ENCODE measurements at regions not wholly inside any gene's neighbourhood (a gene's known extent, or its start where the extent isn't known, plus 50 kb on each side); places are given as distances from the start of the nearest gene placed in this dataset.

DNA sequence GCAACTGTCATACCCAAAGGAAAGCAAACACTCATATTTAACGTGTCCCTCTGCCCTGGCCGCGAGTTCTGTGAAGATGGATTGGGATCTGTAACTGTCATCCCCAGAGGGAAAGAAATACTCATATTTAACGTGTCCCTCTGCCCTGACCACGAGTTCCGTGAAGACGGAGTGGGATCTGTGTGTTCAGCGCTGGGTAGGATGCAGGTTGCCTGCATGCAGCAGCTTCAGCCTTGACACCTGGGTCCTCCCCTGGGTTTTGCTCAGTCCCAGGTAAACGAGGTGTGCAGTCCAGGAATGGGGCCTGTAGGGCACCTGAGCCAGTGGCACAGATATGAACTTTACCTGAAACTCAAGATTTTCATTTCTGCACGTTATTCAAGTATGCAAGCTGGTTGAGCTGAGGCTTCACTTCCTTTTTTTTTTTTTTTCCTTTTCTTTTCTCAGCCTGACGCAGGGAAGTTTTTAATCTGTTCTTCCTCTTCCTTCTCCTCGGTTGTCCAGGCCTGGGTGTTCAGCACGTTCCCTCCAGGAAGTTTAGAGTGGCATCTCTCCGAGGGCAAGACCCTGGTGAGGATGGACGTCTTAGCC, 159.0 kb upstream of the SHH start:
- DNase-seq (ENCODE audit: low spot score), result no peak

GRCh38 chr7:155969192-155969929, 157.1 kb upstream of the SHH start:
- no peak for DNase-seq (ENCODE audit: low spot score)

DNA sequence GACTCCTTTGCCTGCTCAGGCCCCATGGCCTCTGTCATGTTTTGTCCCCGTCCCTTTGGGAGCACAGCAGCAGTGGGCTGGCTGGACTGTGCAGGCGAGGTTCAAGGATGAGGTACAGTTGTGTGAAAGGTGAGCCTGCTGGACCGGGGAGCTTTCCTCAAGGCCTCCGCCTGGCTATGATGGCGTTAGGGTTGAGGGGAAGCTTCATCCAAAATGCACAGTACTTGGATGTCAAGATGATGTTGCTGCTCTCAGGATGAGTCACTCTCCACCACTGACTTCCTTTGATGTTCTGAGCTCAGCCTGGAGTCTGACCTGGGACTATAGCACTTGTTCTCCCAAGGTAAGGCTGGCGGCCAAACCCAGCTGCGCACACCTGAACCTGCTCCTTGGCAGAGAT, 152.7 kb upstream of the SHH start:
- peak; percentile 10 for DNase-seq (ENCODE audit: low spot score)

DNA sequence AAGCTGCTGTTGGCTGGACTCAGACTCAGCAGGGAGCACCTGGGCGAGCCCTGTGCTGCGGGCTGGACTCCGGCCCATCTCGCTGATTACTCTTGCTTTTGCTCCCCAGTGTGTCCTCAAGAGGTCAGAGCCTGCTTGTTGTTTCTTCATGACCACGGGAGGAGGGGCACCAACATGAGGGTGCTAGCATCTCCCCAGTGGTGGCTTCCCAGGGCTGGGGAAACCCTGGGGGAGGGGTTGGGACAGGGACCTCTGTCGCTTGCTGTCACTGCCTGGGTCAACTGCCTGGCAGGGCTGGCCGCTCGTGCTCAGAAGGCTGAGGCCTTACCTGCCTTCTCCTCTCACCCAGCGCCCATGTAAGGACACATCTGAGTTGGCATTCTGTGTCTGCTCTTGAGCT, 152.3 kb upstream of the SHH start:
- DNase-seq (ENCODE audit: low spot score), result no peak

- DNase-seq (ENCODE audit: low spot score), result no peak
Measured at GRCh38 chr7:155963771-155964195, 151.5 kb upstream of the SHH start.

DNA sequence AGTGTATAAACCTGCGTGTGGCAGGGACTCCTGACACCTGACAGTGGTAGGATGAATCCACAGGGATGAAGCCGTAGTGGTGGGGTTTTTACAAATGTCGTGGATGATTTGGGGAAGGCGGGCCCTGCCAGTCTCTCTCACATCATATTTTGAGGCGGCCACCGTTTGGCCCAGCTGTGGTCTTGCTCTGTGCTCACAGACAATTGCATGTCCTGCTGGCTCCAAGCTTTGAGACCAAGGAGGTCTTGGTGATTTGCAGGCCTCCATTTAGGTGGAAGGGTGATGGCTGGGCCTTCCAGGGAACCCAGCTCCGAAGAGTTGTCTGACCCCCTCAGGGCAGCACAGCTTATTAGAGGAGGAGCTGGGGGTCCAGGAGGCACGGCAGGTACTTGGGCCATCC, 151.1 kb upstream of the SHH start:
- no peak for DNase-seq (ENCODE audit: low spot score)

DNA sequence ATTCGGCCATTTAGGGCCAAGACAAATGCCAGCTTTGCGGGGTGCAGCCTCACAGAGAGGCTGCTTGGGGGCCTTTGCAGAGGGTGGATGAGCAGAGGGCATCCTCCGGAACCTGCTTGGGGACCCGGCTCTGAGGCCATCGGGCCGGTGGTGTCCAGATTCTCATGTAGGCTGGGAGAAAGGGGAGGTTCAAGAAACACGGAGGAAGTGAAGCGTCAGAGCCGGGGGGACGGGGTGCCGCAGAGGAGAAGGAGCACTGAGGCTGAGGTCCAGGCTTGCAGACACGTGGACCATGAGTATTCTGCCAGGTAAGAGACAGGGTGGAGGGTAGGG, 150.7 kb upstream of the SHH start:
- DNase-seq (ENCODE audit: low spot score), result no peak

GRCh38 chr7:155962191-155962967, 150.1 kb upstream of the SHH start:
- peak; percentile 81 for DNase-seq (ENCODE audit: low spot score)

DNA sequence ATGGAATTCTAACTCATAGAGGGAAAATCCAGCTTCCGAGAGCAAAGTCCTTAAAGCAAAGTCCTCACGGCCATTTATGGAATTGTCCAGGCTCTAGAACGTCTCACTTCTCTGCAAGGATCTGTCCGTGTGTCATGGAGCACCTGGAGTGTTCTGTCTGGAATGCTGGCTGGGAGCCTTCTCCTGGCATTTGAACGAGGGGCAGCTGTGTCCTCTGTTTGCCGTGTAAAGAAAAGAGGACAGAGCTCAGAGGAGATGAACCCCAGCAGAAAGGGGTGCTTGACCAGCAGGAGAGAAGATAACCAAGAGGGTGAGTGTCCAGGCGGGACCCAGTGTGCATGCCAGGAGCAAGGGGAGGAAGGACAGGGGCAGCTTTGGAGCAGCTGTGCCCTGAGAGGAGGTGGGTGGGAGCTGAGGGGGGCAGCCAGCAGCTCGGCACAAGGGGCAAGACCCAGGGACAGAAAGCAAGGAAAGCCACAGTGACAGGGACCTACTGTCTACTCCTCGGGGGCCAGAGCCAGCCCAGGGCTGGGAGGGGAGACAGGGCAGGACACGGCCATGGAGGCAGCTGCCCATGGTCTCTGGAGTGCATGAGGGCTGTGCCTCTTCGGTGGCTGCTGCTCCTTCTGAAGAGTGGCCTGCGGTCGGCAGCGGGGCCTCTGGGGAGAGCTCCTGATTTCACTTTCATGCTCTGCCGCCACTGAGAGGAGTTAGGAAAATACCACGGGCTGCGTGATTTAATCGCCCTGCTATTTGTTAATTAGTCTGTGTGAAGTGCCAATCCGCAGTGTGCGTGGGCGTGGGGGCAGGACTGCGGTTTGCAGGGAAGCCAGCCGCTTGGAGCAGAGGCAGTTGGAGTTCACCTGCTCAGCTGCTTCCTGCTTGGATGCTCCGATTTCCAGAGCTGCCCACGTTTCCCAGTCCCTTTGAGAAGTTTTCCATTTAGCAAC, 149.3 kb upstream of the SHH start:
- peak; percentile 5 for DNase-seq (ENCODE audit: low spot score)

DNA sequence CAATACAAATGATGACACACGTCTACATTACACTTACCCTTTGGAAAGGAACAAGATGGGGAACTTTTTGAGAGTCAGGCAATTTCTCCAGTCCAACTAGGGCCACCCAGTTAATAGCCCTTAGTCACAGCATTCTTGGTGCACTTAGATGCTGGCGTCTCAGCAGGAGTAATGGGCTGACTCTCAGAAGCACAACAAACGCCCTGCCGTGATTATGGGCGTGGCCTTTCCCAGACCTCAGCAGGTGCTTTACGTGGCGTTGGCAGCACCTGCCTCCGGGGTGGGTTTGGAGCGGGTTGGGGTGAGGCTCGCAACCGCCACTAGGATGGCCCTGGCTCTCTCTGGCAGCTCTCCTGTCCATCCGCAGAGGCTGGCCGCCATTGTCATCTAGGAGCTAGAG, 147.6 kb upstream of the SHH start:
- no peak for DNase-seq (ENCODE audit: low spot score)

- DNase-seq (ENCODE audit: low spot score), result no peak
Measured at GRCh38 chr7:155956977-155957376, 144.7 kb upstream of the SHH start.

DNA sequence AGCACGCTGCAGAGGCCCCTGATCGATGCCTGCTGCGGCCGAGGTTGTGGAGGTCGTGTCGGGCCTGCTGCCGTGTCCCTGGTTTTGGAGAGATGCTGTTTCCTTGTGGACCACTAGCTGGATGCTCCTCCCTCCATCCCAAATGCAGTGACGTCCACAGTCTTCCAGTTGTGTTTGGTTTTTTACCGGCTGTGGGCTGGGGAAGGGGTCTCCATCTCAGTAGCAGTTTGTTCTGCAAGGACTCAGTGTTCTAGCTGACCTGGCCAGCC, 143.0 kb upstream of the SHH start:
- no peak for DNase-seq (ENCODE audit: low spot score)

DNA sequence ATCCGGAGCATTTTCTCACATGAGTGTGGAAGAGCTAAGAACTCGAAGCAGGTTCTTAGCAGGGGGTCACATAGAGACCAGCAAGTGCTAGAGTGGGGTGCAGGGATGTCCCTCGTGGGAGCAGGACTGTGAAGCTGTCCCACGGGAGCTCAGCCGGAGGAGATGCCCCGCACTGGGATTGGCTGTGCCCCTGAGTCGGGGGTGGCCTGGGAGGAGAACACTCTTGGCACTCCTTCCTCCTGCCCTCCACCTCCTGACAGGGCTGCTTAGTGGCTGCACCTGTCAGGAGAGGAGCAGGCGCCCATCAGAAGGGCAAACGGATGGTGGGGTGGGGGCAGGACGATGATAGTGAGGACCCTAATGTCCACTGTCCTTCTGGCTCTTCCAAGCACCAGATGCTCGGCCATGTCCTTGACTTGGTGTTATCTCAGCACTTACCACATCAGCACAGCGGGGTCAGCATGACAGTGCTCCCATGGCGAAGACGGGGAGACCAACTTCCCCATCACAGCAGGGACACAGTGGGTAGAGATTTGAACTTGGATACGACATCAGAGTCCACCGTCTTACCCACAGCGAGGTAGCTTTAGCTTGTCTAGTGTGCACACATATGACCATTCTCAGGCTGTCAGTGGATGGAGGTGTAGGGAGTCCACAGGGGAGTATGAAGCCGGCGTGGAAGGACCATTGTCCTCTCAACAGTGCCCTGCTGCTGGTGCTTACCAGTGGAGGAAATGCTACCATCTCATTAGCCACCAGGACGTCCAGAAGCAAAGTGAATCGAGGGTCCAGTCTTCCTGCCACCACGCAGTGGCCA, 142.5 kb upstream of the SHH start:
- DNase-seq (ENCODE audit: low spot score), result no peak

GRCh38 chr7:155953781-155954549, 141.7 kb upstream of the SHH start:
- DNase-seq (ENCODE audit: low spot score), result no peak

DNA sequence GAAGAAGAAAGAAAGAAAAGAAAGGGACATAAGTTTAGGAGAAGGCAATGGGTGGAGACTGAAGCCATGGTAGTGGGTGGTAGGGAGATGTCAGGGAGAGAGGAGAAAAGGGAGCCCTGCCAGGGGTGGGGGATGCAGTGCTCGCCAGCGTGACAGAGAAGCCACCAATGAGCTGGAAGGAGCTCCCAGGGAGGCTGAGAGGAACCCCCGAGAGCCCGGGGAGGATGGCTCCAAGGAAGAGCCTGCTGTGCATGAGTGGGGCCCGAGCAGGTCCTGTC, 141.2 kb upstream of the SHH start:
- no peak for DNase-seq (ENCODE audit: low spot score)

DNA sequence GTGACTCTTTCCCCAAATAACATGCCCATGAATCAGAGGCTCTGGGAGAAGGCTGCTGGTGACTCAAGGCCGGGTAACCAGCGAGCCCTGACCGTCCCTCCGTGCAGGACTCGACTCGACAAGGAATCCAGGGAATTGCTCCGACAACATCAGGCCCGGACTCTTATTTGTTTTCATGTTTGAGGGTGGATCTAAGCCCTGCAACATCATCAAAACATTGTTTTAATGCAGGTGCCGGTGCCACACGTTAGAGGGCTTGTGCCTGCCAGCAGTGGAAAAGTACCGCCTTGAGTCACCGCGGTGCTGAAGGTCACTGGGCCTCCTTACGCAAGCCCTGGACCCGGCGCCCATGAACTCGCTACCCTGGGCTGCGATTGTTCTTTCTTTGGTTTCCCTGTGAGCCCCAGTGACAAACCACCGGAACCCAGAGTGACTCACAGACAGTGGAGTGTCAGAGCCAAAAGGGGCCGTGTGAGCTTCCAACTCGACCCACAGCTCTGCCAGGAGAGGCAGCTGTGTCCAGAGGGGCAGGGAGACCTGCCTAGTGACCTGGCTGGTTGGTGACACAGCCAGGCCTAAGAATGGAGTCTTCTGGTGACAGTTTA, 139.4 kb upstream of the SHH start:
- DNase-seq (ENCODE audit: low spot score), result peak; percentile 31

DNA sequence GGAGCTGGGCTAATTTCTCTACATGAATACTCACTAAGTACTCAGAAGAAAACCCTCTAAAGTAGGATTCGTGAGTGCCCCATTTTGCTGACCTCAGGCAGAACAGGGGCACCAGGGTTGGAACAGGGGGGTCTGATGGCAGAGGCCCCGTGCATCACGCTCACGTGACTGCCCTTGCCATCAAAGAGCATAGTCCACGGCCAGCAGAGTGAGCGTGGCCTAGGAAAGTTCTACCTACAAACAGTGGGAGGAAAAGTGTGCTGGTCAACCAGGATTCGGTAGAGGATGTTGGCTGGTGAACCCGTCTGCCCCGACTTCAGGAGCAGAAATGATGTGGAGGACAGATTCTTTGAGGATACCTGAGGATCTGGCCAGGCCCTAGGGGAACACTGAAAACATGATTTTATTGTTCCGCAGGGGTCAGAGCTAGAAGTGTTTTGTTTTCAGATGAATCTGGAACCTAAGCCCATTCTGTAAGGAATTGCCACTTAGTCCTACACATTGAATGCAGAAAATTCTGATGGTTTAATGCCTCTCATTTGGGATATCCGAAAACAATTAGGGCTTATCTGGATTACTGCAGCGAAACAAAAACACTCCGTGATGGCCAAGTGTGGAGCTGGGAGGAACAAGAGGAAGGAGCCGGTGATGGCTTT, 138.8 kb upstream of the SHH start:
- DNase-seq (ENCODE audit: low spot score), result no peak

DNA sequence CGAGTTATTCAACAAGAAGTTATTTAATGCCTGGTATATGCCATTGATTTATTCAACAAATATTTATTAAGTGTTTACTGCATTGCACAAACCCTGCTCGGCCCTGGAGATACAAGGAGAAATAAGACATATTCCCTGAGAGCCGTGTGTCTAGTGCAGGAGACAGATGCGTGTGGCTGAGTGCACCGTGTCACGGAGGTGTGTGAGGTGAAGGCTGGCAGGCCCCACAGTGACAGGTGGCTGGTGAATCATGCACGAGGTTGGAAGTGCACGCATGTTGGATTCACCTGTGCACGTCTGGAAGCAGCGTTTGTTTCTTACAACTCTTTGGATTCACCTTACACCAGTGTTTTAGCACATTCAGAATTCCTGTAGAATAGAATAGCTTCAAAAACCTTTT, 136.6 kb upstream of the SHH start:
- no peak for DNase-seq (ENCODE audit: low spot score)

DNA sequence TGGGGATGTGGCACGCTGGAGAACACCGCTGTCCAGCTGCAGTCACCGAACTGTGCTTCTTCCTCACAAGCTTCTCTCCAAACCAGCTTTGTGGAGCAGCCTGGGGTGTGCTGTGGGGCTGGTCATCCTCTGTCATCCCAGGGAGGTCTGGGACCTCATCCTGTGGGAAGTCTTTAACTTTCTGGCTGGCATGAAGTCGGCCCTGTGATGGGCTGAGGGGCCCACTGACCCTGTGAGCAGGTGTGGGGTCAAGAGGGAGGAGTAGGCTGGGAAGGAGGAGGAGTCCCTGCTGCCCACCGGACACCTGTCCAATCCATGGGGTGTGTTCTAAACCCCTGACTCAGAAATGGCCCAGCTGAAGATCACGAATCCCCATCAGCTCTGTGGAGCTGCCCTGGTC, 136.2 kb upstream of the SHH start:
- DNase-seq (ENCODE audit: low spot score), result no peak

DNA sequence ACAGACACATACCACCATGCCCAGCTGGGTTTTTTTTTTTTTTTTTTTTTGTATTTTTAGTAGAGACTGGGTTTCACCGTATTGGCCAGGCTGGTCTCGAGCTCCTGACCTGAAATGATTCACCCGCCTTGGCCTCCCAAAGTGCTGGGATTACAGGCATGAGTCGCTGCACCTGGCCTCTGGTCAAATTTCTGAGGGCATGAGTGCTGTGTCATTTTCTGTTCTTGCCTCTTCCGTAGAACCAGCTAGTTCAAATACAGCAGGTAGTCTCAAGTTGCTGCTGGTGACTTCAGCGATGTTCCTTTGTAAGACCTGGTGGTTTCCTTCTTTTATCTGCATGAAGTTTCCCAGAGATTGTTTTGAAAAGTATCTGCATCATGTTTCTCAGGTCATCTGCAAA, 134.8 kb upstream of the SHH start:
- no peak for DNase-seq (ENCODE audit: low spot score)

Data from kidney capillary endothelial cell (primary cell).